K562 (cell line): ENCODE measurements at regions not wholly inside any gene's neighbourhood (a gene's known extent, or its start where the extent isn't known, plus 50 kb on each side); places are given as distances from the start of the nearest gene placed in this dataset.

ENCODE experiments used
- CCAR2 ChIP-seq: fragments of 200-400 bp; formaldehyde crosslinking; IDR thresholded peaks from 2 replicates; pipeline ENCODE4 v1.6.1; 2017; ENCODE audit warnings: mild to moderate bottlenecking, low read depth, low read length
- CHD1 ChIP-seq: fragments of 200-600 bp; sonication (generic); IDR thresholded peaks from one replicate; pipeline ENCODE4 v1.6.1; 2012; ENCODE audit warnings: mild to moderate bottlenecking, moderate library complexity, low read length, inconsistent platforms
- CREB3L1 ChIP-seq: fragments of 450-650 bp; IDR thresholded peaks from 2 replicates; pipeline ENCODE4 v1.6.1; 2014; ENCODE audit warnings: low read depth, mild to moderate bottlenecking, moderate library complexity, borderline replicate concordance
- GTF2A2 ChIP-seq: IDR thresholded peaks from 2 replicates; pipeline ENCODE4 v1.6.1; 2016; ENCODE audit warnings: mild to moderate bottlenecking, missing genetic modification characterization, missing compliant biosample characterization
- GTF2B ChIP-seq: IDR thresholded peaks from 2 replicates; pipeline ENCODE4 v1.6.1; 2011; ENCODE audit not compliant: insufficient read length; ENCODE audit errors: extremely low read depth
- HIVEP1 ChIP-seq: fragments of 250-450 bp; sonication (Bioruptor Pico); IDR thresholded peaks from 2 replicates; pipeline ENCODE4 v1.4.0; 2020; ENCODE audit warnings: mild to moderate bottlenecking
- HMBOX1 ChIP-seq: sonication (generic); IDR thresholded peaks from 2 replicates; pipeline ENCODE4 v1.6.1; 2016
- HNRNPLL ChIP-seq: fragments of 200-400 bp; formaldehyde crosslinking; IDR thresholded peaks from 2 replicates; pipeline ENCODE4 v1.6.1; 2017; ENCODE audit warnings: low read length, low read depth, mild to moderate bottlenecking; ENCODE audit not compliant: poor library complexity, severe bottlenecking
- HSF4 ChIP-seq: fragments of 250-450 bp; sonication (Bioruptor Pico); IDR thresholded peaks from 2 replicates; pipeline ENCODE4 v2.1.2; 2022; ENCODE audit warnings: mild to moderate bottlenecking, moderate library complexity, borderline replicate concordance
- POLR2G ChIP-seq: fragments of 200-400 bp; formaldehyde crosslinking; IDR thresholded peaks from 2 replicates; pipeline ENCODE4 v1.6.1; 2017; ENCODE audit warnings: low read depth, mild to moderate bottlenecking, antibody characterized with exemption, low read length, moderate library complexity
- RUNX1 ChIP-seq: sonication (generic); IDR thresholded peaks from 2 replicates; pipeline ENCODE4 v1.6.1; 2016; ENCODE audit warnings: antibody characterized with exemption, low read depth
- STAG1 ChIP-seq: sonication (generic); formaldehyde crosslinking; IDR thresholded peaks from 2 replicates; pipeline ENCODE4 v1.5.0; 2020; ENCODE audit warnings: missing genetic modification reagents, borderline replicate concordance
- SUPT5H ChIP-seq: fragments of 450-650 bp; IDR thresholded peaks from 2 replicates; pipeline ENCODE4 v1.6.1; 2016
- U2AF2 ChIP-seq: fragments of 200-400 bp; formaldehyde crosslinking; optimal IDR thresholded peaks from 2 replicates; pipeline ENCODE3; 2017; ENCODE audit warnings: low read depth, mild to moderate bottlenecking, low read length
- ZEB2 ChIP-seq: fragments of 450-650 bp; IDR thresholded peaks from 2 replicates; pipeline ENCODE4 v1.6.1; 2016
- ZNF444 ChIP-seq: fragments of 250-450 bp; sonication (Bioruptor Pico); IDR thresholded peaks from 2 replicates; pipeline ENCODE4 v1.4.0; 2020; ENCODE audit warnings: mild to moderate bottlenecking, moderate library complexity
- TF ChIP-seq, protein P1 (sequence below), 2 experiments: IDR thresholded peaks in 1 of 2; conservative IDR thresholded peaks in 1 of 2; 2 replicates each; pipeline ENCODE4 v1.6.1; 2016; ENCODE audit warnings: low read depth in 2 of 2, mild to moderate bottlenecking in 1 of 2, missing compliant biosample characterization in 1 of 2, missing genetic modification characterization in 1 of 2, moderate library complexity in 1 of 2
- TF ChIP-seq, protein P2 (sequence below): fragments of 450-650 bp; IDR thresholded peaks from 2 replicates; pipeline ENCODE4 v1.6.1; 2016; ENCODE audit warnings: missing biosample characterization, missing genetic modification characterization
- TF ChIP-seq, protein P3 (sequence below): fragments of 450-650 bp; formaldehyde crosslinking; IDR thresholded peaks from 2 replicates; pipeline ENCODE4 v1.4.0; 2020; ENCODE audit warnings: mild to moderate bottlenecking, moderate library complexity

DNA sequence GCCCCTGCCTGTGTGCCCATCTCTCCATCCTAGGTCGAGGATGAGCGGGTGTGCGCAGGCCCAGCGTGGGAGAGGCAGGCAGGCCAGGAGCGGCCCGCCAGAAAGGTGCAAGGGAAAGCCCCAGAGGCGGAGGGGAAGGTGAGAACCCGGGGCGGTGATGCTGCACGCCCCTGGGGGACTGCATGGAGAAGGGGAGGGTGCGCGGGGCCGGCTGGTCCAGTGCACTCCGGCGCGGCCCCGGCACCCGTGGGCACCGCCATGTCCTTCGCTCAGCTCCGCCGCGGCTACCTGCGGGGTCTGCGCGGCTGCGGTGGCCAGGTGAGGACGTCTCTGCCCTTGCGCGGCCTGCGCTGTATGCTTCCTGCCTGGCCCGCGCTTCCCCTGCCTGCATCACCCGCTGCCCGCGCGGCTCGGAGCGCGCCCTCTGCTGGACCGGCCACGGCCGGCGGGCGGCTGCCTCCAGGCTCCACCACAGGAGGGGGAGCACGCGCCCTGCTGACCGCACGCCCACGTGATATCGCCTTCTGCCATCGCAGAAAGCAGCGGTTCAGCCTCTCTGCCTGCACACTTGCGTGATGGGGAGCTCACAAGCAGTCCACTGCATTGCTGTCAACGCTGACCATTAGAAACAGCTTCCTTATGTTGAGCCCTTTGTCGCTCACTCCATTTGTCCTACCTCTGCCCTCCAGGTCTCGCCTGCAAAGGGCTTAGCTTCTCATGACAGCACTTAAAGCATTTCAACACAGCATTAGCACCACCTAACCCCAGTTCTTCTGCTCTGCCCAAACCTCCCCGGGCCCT lies 73.9 kb downstream of the CXCL12 start (continued):
- TF ChIP-seq STAG1 (CRISPR knock-in tag) (0 out of 2 replicates have a peak, but pooled peaks have one; percentile 27), CCAR2 (no peak), GTF2A2 (no peak), HNRNPLL (peak; percentile 35), SUPT5H (no peak), ZEB2 (peak; percentile 39; the same call in 1 of the 2 replicates), CREB3L1 (peak; percentile 52; the same call in 1 of the 2 replicates), HIVEP1 (CRISPR knock-in tag) (no peak), POLR2G (peak; percentile 69), HSF4 (CRISPR knock-in tag) (no peak), U2AF2 (no peak), ZNF444 (CRISPR knock-in tag) (no peak), CHD1 (no peak), RUNX1 (0 out of 2 replicates have a peak, but pooled peaks have one; percentile 74), GTF2B (no peak), HMBOX1 (no peak)
- TF ChIP-seq, protein P1, sequence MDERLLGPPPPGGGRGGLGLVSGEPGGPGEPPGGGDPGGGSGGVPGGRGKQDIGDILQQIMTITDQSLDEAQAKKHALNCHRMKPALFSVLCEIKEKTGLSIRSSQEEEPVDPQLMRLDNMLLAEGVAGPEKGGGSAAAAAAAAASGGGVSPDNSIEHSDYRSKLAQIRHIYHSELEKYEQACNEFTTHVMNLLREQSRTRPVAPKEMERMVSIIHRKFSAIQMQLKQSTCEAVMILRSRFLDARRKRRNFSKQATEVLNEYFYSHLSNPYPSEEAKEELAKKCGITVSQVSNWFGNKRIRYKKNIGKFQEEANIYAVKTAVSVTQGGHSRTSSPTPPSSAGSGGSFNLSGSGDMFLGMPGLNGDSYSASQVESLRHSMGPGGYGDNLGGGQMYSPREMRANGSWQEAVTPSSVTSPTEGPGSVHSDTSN (CRISPR knock-in tag; IDR thresholded peaks at IDR 0.05; ENCODE audit: low read depth) = no peak
- TF ChIP-seq, protein P1 (tag; conservative IDR thresholded peaks at IDR 0.05; ENCODE audit: low read depth) = no peak
- TF ChIP-seq, protein P2, sequence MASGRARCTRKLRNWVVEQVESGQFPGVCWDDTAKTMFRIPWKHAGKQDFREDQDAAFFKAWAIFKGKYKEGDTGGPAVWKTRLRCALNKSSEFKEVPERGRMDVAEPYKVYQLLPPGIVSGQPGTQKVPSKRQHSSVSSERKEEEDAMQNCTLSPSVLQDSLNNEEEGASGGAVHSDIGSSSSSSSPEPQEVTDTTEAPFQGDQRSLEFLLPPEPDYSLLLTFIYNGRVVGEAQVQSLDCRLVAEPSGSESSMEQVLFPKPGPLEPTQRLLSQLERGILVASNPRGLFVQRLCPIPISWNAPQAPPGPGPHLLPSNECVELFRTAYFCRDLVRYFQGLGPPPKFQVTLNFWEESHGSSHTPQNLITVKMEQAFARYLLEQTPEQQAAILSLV (tag) = no peak
- TF ChIP-seq, protein P3, sequence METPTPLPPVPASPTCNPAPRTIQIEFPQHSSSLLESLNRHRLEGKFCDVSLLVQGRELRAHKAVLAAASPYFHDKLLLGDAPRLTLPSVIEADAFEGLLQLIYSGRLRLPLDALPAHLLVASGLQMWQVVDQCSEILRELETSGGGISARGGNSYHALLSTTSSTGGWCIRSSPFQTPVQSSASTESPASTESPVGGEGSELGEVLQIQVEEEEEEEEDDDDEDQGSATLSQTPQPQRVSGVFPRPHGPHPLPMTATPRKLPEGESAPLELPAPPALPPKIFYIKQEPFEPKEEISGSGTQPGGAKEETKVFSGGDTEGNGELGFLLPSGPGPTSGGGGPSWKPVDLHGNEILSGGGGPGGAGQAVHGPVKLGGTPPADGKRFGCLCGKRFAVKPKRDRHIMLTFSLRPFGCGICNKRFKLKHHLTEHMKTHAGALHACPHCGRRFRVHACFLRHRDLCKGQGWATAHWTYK = no peak
